Pulmonary artery endothelial cell (primary cell): ENCODE measurements at regions not wholly inside any gene's neighbourhood (a gene's known extent, or its start where the extent isn't known, plus 50 kb on each side); places are given as distances from the start of the nearest gene placed in this dataset.

Source experiments
- DNase-seq: peaks from one replicate; pipeline ENCODE4 v3.0.0-alpha.2; 2011; ENCODE audit warnings: low read depth, low spot score

- no peak for DNase-seq
Measured at GRCh38 chr16:51497541-51498211, 346.6 kb upstream of the SALL1 start.

DNA sequence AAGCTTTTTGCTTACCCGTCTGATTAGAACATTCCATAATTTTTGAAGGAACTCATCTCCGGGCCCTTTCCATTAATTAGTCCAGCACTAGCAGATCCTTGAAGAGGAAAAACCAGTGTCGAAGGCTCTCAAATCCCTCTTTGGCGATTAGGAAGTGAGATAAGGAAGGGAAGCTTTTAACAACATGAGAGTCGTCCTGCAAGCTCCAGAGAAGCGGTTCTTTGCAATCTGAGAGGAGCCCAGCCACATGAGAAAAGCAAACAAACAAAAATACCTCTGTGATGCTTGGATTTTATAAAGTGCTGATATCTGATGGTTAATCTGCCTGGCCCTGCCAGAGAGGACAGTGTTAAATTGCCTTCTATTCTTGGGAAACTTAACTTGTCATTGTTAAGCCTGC lies 339.8 kb upstream of the SALL1 start:
- DNase-seq: no peak

GRCh38 chr16:51487880-51488279 lies 336.8 kb upstream of the SALL1 start:
- DNase-seq: no peak

- DNase-seq: no peak
Measured at GRCh38 chr16:51474414-51475091, 323.5 kb upstream of the SALL1 start.

GRCh38 chr16:51473091-51473490 lies 322.0 kb upstream of the SALL1 start:
- no peak for DNase-seq

GRCh38 chr16:51470492-51470891 lies 319.4 kb upstream of the SALL1 start:
- DNase-seq: no peak

DNA sequence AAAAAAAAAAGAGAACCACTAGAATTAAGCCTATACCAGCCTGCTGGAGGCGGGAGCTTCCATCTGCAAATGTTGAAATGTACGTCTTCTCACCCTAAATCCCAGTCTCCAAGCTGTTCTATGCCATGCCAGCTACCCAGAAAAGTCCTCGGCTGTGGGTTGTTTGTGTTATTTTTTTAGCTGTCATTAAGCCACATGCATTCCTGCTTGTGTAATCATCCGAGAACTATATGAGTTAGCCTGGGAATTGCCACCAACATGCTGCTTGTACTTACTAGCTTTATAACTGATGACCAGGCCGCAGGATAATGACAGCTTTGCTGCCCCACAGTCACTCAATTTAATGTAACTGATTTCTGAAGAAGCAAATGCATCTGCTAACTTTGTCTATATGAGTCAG lies 313.9 kb upstream of the SALL1 start:
- DNase-seq: no peak

DNA sequence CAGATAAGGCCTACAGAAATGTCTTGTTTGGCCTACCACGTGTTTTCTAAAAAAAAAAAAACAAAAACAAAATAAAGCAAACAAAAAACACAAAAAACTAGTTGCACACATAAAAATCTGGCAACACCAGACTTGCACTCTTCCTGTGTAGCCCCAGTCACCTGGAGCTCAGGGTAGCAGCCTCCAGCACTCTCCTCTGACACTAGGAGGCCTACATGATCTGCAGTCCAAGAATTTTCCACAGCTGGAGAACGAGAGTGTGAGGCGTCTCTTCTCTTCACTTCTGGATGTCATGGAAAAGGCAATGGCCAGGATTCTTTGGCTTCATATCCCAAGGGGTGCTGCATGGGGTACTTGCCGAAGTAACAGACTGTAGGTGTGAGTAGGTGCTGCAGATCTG lies 310.2 kb upstream of the SALL1 start:
- DNase-seq: no peak

- no peak for DNase-seq
Measured at GRCh38 chr16:51458356-51459140, 307.5 kb upstream of the SALL1 start.

GRCh38 chr16:51457775-51458174 lies 306.7 kb upstream of the SALL1 start:
- DNase-seq: no peak

DNA sequence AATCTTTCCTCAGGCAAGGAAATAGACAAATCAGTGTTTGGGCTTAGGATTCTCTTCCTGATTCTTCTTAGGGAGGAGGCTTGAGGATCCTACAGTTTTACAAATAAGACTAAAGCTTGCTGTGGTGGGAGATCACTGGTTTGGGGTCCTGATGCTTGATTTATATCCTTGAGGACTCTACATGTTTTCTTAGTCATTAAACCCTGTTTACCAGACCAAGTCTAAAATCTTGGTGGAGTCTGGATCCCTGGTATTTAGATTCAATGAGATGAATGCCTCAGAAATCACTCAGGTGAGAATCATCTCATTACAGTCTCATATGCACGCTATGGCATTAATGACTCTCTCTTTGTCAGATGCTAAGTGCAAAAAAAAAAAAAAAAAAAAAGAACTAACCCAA lies 304.3 kb upstream of the SALL1 start:
- no peak for DNase-seq

- no peak for DNase-seq
Measured at GRCh38 chr16:51453251-51453650, 302.2 kb upstream of the SALL1 start.

GRCh38 chr16:51450909-51451308 lies 299.8 kb upstream of the SALL1 start:
- DNase-seq: no peak

DNA sequence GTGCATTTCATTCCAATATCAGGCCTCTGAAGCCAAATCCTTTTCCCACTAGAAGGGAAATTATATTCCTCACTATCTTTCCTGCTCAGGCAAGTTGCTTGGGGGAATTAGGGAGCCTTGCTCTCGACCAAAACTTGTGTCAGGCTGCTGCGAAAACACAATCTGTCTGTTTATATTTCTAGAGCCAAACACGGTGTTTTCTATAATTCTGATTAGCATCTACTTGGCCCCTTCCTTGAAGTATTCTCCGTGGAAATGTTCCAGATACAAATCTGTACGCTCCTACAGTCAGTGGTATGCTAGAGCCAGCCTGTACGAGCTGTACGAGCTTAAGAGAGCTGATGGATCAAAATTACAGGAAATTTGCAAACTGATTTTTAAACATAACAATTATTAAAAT lies 299.3 kb upstream of the SALL1 start:
- DNase-seq: no peak

DNA sequence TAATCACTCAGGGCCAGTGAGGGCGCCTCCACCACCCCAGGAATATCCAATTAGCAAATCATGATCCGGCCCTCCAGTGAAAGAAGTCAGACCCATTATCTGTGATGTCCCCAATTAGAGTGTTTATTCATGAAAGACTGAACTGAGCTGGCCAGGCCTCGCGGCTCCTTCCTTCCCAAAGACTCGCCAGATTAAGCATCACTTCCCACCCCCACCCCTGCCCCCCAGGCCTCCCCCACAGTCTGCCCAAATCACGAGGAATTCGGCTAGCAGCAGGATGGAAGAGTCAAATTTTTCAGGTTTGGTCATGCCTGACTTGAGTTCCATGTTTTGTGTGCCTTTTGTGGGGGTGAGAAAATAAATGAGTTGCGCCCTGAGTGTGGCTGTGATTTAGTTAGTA lies 298.4 kb upstream of the SALL1 start:
- DNase-seq: no peak

DNA sequence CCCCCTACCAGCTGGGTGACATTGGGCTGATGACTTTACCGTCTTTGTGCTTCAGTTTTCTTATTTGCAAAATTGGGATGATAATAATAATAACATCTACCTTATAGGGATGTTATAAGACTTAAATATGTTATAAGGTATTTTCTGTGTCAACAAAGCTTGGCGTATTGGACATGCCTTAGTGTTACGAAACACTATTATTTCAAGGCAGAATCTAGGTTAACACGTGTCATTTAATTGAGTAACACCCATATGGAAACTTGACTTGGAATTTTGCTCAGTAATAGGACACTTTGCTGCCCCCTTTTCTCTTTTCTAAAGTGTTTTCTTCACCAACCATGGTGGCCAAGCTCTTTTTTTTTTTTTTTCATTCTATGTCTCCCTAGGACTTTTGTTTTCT lies 294.2 kb upstream of the SALL1 start:
- no peak for DNase-seq

GRCh38 chr16:51443934-51444333 lies 292.9 kb upstream of the SALL1 start:
- DNase-seq: no peak

GRCh38 chr16:51442141-51442870 lies 291.2 kb upstream of the SALL1 start:
- DNase-seq: no peak

GRCh38 chr16:51440131-51440889 lies 289.2 kb upstream of the SALL1 start:
- DNase-seq: no peak

DNA sequence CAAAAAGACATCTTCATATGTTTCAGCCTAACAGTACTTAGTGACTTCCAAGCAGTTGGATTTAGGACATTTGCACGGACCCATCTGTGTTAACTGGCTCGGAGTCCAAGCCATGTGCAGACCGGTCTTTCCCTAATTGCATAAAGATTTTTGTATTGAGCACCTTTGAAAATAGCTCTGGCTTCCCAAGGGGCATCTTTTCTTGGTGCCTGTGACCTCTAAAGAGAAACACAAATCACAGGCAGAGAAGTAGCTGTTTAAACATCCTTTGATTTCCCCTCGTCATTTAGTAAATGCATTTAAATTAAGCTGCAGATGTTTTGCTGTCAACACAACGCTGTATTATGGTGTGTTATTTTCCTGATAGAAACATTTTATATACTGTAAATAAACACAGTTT lies 288.2 kb upstream of the SALL1 start:
- DNase-seq: no peak

GRCh38 chr16:51436742-51437141 lies 285.7 kb upstream of the SALL1 start:
- no peak for DNase-seq
